GM23338 (cell line): ENCODE measurements at regions not wholly inside any gene's neighbourhood (a gene's known extent, or its start where the extent isn't known, plus 50 kb on each side); places are given as distances from the start of the nearest gene placed in this dataset.

Source experiments
- CREB1 ChIP-seq: fragments of 250-450 bp; sonication (Bioruptor Pico); IDR thresholded peaks from 2 replicates; pipeline ENCODE4 v1.5.0; 2020; ENCODE audit warnings: low read depth, mild to moderate bottlenecking, moderate library complexity
- EZH2 ChIP-seq: fragments of 200-600 bp; sonication (generic); IDR thresholded peaks from one replicate; pipeline ENCODE4 v1.8.0; 2017; ENCODE audit warnings: antibody characterized with exemption, mild to moderate bottlenecking, low read depth; ENCODE audit not compliant: unreplicated experiment
- EZH2phosphoT487 ChIP-seq: fragments of 200-600 bp; sonication (generic); IDR thresholded peaks from one replicate; pipeline ENCODE4 v1.8.1; 2018; ENCODE audit warnings: antibody characterized with exemption; ENCODE audit not compliant: unreplicated experiment
- JUNB ChIP-seq: IDR thresholded peaks from one replicate; pipeline ENCODE4 v1.6.1; 2016; ENCODE audit warnings: antibody characterized with exemption; ENCODE audit not compliant: unreplicated experiment
- NANOG ChIP-seq: IDR thresholded peaks from 2 replicates; pipeline ENCODE4 v1.6.1; 2016; ENCODE audit warnings: antibody characterized with exemption, borderline replicate concordance
- POLR2AphosphoS5 ChIP-seq: IDR thresholded peaks from 2 replicates; pipeline ENCODE4 v1.6.1; 2016; ENCODE audit warnings: antibody characterized with exemption, low read depth
- ZNF114 ChIP-seq: fragments of 250-450 bp; sonication (Bioruptor Pico); IDR thresholded peaks from 2 replicates; pipeline ENCODE4 v1.5.0; 2020; ENCODE audit warnings: mild to moderate bottlenecking, moderate library complexity
- ZNF331 ChIP-seq: fragments of 250-450 bp; sonication (Bioruptor Pico); IDR thresholded peaks from 2 replicates; pipeline ENCODE4 v1.5.0; 2020; ENCODE audit warnings: low read depth, mild to moderate bottlenecking, moderate library complexity
- TF ChIP-seq, protein P1 (sequence below), 2 experiments: fragments of 200-600 bp in 1 of 2; sonication (generic) in 1 of 2; conservative IDR thresholded peaks; 2 replicates each; pipeline versions ENCODE4 v1.5.1 to v1.6.1; 2016 to 2017; ENCODE audit warnings: antibody characterized with exemption in 2 of 2, low read depth in 2 of 2, mild to moderate bottlenecking in 2 of 2, moderate library complexity in 1 of 2
- TF ChIP-seq, protein P2 (sequence below): IDR thresholded peaks from one replicate; pipeline ENCODE4 v1.6.1; 2018; ENCODE audit warnings: antibody characterized with exemption; ENCODE audit not compliant: unreplicated experiment
- TF ChIP-seq, protein P3 (sequence below): IDR thresholded peaks from 2 replicates; pipeline ENCODE4 v1.6.1; 2016; ENCODE audit warnings: antibody characterized with exemption
- TF ChIP-seq, protein P4 (sequence below): fragments of 250-450 bp; sonication (Bioruptor Pico); IDR thresholded peaks from 2 replicates; pipeline ENCODE4 v1.5.0; 2020; ENCODE audit warnings: mild to moderate bottlenecking, moderate library complexity

DNA sequence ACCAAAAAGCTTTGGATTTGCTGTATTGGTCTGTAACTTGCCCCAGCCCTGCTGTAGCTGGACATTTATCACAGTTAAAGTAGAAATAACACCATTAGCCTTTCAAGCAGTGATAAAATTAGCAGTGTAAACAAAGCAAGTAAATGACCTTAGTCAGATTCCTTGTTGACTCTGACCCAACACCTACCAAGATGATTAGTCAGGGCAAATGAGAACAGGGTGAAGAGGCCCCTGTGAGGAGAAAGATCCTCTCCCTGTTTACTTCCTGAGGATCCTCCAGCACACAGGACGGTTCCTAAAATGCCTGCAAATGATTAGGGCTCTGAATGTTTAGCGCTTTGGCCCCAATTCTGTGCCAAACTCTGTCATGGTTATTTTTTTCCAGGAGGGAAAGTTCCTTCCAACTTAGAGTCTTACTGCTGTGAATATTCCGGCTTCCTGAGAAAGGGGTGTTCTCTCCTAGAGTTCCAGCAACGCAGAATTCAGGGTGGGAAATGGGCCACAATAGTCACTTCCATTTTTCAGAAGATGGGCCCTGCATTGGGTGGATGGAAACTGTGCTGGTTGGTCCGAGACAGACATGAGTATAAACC is 259.0 kb upstream of the MYOCD start:
- TF ChIP-seq, protein P1, sequence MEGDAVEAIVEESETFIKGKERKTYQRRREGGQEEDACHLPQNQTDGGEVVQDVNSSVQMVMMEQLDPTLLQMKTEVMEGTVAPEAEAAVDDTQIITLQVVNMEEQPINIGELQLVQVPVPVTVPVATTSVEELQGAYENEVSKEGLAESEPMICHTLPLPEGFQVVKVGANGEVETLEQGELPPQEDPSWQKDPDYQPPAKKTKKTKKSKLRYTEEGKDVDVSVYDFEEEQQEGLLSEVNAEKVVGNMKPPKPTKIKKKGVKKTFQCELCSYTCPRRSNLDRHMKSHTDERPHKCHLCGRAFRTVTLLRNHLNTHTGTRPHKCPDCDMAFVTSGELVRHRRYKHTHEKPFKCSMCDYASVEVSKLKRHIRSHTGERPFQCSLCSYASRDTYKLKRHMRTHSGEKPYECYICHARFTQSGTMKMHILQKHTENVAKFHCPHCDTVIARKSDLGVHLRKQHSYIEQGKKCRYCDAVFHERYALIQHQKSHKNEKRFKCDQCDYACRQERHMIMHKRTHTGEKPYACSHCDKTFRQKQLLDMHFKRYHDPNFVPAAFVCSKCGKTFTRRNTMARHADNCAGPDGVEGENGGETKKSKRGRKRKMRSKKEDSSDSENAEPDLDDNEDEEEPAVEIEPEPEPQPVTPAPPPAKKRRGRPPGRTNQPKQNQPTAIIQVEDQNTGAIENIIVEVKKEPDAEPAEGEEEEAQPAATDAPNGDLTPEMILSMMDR (conservative IDR thresholded peaks at IDR 0.05; ENCODE audit: low read depth in 2 of 2), result no peak
- TF ChIP-seq POLR2AphosphoS5 (no peak), CREB1 (CRISPR knock-in tag) (no peak), EZH2 (no peak), JUNB (no peak), EZH2phosphoT487 (no peak), ZNF331 (CRISPR knock-in tag) (no peak), ZNF114 (CRISPR knock-in tag) (no peak), NANOG (no peak)
- TF ChIP-seq, protein P2, sequence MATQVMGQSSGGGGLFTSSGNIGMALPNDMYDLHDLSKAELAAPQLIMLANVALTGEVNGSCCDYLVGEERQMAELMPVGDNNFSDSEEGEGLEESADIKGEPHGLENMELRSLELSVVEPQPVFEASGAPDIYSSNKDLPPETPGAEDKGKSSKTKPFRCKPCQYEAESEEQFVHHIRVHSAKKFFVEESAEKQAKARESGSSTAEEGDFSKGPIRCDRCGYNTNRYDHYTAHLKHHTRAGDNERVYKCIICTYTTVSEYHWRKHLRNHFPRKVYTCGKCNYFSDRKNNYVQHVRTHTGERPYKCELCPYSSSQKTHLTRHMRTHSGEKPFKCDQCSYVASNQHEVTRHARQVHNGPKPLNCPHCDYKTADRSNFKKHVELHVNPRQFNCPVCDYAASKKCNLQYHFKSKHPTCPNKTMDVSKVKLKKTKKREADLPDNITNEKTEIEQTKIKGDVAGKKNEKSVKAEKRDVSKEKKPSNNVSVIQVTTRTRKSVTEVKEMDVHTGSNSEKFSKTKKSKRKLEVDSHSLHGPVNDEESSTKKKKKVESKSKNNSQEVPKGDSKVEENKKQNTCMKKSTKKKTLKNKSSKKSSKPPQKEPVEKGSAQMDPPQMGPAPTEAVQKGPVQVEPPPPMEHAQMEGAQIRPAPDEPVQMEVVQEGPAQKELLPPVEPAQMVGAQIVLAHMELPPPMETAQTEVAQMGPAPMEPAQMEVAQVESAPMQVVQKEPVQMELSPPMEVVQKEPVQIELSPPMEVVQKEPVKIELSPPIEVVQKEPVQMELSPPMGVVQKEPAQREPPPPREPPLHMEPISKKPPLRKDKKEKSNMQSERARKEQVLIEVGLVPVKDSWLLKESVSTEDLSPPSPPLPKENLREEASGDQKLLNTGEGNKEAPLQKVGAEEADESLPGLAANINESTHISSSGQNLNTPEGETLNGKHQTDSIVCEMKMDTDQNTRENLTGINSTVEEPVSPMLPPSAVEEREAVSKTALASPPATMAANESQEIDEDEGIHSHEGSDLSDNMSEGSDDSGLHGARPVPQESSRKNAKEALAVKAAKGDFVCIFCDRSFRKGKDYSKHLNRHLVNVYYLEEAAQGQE, result no peak
- TF ChIP-seq, protein P3, sequence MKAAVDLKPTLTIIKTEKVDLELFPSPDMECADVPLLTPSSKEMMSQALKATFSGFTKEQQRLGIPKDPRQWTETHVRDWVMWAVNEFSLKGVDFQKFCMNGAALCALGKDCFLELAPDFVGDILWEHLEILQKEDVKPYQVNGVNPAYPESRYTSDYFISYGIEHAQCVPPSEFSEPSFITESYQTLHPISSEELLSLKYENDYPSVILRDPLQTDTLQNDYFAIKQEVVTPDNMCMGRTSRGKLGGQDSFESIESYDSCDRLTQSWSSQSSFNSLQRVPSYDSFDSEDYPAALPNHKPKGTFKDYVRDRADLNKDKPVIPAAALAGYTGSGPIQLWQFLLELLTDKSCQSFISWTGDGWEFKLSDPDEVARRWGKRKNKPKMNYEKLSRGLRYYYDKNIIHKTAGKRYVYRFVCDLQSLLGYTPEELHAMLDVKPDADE, result no peak
- TF ChIP-seq, protein P4, sequence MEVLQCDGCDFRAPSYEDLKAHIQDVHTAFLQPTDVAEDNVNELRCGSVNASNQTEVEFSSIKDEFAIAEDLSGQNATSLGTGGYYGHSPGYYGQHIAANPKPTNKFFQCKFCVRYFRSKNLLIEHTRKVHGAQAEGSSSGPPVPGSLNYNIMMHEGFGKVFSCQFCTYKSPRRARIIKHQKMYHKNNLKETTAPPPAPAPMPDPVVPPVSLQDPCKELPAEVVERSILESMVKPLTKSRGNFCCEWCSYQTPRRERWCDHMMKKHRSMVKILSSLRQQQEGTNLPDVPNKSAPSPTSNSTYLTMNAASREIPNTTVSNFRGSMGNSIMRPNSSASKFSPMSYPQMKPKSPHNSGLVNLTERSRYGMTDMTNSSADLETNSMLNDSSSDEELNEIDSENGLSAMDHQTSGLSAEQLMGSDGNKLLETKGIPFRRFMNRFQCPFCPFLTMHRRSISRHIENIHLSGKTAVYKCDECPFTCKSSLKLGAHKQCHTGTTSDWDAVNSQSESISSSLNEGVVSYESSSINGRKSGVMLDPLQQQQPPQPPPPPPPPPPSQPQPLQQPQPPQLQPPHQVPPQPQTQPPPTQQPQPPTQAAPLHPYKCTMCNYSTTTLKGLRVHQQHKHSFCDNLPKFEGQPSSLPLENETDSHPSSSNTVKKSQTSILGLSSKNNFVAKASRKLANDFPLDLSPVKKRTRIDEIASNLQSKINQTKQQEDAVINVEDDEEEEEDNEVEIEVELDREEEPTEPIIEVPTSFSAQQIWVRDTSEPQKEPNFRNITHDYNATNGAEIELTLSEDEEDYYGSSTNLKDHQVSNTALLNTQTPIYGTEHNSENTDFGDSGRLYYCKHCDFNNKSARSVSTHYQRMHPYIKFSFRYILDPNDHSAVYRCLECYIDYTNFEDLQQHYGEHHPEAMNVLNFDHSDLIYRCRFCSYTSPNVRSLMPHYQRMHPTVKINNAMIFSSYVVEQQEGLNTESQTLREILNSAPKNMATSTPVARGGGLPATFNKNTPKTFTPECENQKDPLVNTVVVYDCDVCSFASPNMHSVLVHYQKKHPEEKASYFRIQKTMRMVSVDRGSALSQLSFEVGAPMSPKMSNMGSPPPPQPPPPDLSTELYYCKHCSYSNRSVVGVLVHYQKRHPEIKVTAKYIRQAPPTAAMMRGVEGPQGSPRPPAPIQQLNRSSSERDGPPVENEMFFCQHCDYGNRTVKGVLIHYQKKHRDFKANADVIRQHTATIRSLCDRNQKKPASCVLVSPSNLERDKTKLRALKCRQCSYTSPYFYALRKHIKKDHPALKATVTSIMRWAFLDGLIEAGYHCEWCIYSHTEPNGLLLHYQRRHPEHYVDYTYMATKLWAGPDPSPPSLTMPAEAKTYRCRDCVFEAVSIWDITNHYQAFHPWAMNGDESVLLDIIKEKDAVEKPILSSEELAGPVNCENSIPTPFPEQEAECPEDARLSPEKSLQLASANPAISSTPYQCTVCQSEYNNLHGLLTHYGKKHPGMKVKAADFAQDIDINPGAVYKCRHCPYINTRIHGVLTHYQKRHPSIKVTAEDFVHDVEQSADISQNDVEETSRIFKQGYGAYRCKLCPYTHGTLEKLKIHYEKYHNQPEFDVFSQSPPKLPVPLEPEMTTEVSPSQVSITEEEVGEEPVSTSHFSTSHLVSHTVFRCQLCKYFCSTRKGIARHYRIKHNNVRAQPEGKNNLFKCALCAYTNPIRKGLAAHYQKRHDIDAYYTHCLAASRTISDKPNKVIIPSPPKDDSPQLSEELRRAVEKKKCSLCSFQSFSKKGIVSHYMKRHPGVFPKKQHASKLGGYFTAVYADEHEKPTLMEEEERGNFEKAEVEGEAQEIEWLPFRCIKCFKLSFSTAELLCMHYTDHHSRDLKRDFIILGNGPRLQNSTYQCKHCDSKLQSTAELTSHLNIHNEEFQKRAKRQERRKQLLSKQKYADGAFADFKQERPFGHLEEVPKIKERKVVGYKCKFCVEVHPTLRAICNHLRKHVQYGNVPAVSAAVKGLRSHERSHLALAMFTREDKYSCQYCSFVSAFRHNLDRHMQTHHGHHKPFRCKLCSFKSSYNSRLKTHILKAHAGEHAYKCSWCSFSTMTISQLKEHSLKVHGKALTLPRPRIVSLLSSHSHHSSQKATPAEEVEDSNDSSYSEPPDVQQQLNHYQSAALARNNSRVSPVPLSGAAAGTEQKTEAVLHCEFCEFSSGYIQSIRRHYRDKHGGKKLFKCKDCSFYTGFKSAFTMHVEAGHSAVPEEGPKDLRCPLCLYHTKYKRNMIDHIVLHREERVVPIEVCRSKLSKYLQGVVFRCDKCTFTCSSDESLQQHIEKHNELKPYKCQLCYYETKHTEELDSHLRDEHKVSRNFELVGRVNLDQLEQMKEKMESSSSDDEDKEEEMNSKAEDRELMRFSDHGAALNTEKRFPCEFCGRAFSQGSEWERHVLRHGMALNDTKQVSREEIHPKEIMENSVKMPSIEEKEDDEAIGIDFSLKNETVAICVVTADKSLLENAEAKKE (CRISPR knock-in tag), result no peak
